IMR-90 (cell line): ENCODE measurements at regions not wholly inside any gene's neighbourhood (a gene's known extent, or its start where the extent isn't known, plus 50 kb on each side); places are given as distances from the start of the nearest gene placed in this dataset.

Source experiments
- CTCF ChIP-seq: conservative IDR thresholded peaks from 2 replicates; pipeline ENCODE4 v1.5.1; 2012; ENCODE audit warnings: mild to moderate bottlenecking, low read depth, low read length, improper control_type of control experiment
- POLR2A ChIP-seq: IDR thresholded peaks from 2 replicates; pipeline ENCODE4 v1.6.1; 2012; ENCODE audit warnings: mild to moderate bottlenecking, low read depth, low read length
- RAD21 ChIP-seq: IDR thresholded peaks from 2 replicates; pipeline ENCODE4 v1.6.1; 2012; ENCODE audit warnings: low read length, improper control_type of control experiment
- SMC3 ChIP-seq: fragments of 150-350 bp; IDR thresholded peaks from 2 replicates; pipeline ENCODE4 v1.6.1; 2016; ENCODE audit warnings: low read depth, mild to moderate bottlenecking, antibody characterized with exemption, low read length, moderate library complexity

GRCh38 chr2:16960579-16960978, 294.9 kb upstream of the CYRIA start:
- no peak for TF ChIP-seq CTCF
- TF ChIP-seq POLR2A = no peak
- no peak for TF ChIP-seq SMC3
- TF ChIP-seq RAD21 = no peak
